SH-SY5Y (cell line): ENCODE measurements at regions not wholly inside any gene's neighbourhood (a gene's known extent, or its start where the extent isn't known, plus 50 kb on each side); places are given as distances from the start of the nearest gene placed in this dataset.

Experiments
- GATA2 ChIP-seq: IDR thresholded peaks from 2 replicates; pipeline ENCODE4 v1.6.1; 2011; ENCODE audit warnings: mild to moderate bottlenecking, low read depth, low read length
- GATA3 ChIP-seq: IDR thresholded peaks from 2 replicates; pipeline ENCODE4 v1.6.1; 2011; ENCODE audit warnings: low read depth, mild to moderate bottlenecking, low read length, moderate library complexity

- no peak for TF ChIP-seq GATA3
- no peak for TF ChIP-seq GATA2
Observed at GRCh38 chr1:219466766-219467165, 146.1 kb downstream of the ZC3H11B start.

- TF ChIP-seq GATA3 (no peak), GATA2 (no peak)
Observed at GRCh38 chr1:219465212-219466093, 147.5 kb downstream of the ZC3H11B start.

- TF ChIP-seq GATA2 (no peak), GATA3 (no peak)
Observed at GRCh38 chr1:219463636-219464035, 149.3 kb downstream of the ZC3H11B start.

- TF ChIP-seq GATA2 = no peak
- no peak for TF ChIP-seq GATA3
Observed at GRCh38 chr1:219461981-219462400, 150.9 kb downstream of the ZC3H11B start.

GRCh38 chr1:219460896-219461815 lies 151.7 kb downstream of the ZC3H11B start:
- TF ChIP-seq GATA3 (no peak), GATA2 (no peak)

- TF ChIP-seq GATA3 (no peak), GATA2 (no peak)
Observed at GRCh38 chr1:219460081-219460895, 152.6 kb downstream of the ZC3H11B start.

GRCh38 chr1:219459351-219460080 lies 153.4 kb downstream of the ZC3H11B start:
- TF ChIP-seq GATA2 (peak; percentile 40), GATA3 (no peak)

- TF ChIP-seq GATA2 (no peak), GATA3 (no peak)
Observed at GRCh38 chr1:219446288-219446687, 166.6 kb downstream of the ZC3H11B start.

- TF ChIP-seq GATA2 (no peak), GATA3 (no peak)
Observed at GRCh38 chr1:219445864-219446263, 167.0 kb downstream of the ZC3H11B start.

GRCh38 chr1:219444474-219444873 lies 168.4 kb downstream of the ZC3H11B start:
- TF ChIP-seq GATA2 (no peak), GATA3 (no peak)

- TF ChIP-seq GATA2 = no peak
- TF ChIP-seq GATA3 = no peak
Observed at GRCh38 chr1:219443763-219444162, 169.1 kb downstream of the ZC3H11B start.

- TF ChIP-seq GATA2 (no peak), GATA3 (no peak)
Observed at GRCh38 chr1:219442611-219443061, 170.3 kb downstream of the ZC3H11B start.

- TF ChIP-seq GATA2 (no peak), GATA3 (no peak)
Observed at GRCh38 chr1:219441884-219442283, 171.0 kb downstream of the ZC3H11B start.
